Stimulated activated CD4-positive, alpha-beta T cell treated with anti-CD3 and anti-CD28 coated beads, Interleukin-15, amount 100 ng/mL, for 24 hours (primary cell): ENCODE measurements at regions not wholly inside any gene's neighbourhood (a gene's known extent, or its start where the extent isn't known, plus 50 kb on each side); places are given as distances from the start of the nearest gene placed in this dataset.
"Not testable (repeated sequence)": the region's sequence is repeated elsewhere in the genome, so short reads cannot be mapped to it uniquely, and the experiment has no call there.

ENCODE experiments used
- DNase-seq: peaks from one replicate; pipeline ENCODE4 v3.0.0-alpha.2; 2020

DNA sequence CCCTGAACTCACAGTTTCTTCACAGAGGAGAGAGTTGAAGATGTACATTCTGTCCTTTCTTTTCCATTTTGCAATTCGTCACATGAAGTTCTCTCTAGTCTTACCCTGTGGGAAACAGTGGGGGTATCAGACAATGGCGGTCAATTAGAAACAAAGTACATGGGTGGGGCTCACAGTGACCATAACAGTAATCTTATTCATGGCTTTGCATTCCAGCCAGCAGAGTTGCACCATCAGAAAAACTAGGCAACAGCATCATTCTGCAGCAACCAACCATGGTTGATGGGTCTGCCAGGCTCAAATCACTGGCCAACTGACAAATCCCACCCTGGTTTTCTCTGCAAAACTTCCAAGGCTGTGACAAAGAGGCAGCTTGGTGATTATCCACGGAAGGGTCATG, 414.7 kb upstream of the TSPY4 start:
- DNase-seq = not testable (repeated sequence)
